Liver (tissue), 2 donors: ENCODE measurements at regions not wholly inside any gene's neighbourhood (a gene's known extent, or its start where the extent isn't known, plus 50 kb on each side); places are given as distances from the start of the nearest gene placed in this dataset.

Experiments
- YY1 ChIP-seq: IDR thresholded peaks from 2 replicates; pipeline ENCODE4 v1.6.1; 2016; ENCODE audit warnings: antibody characterized with exemption, mild to moderate bottlenecking
- TF ChIP-seq, protein P1 (sequence below): IDR thresholded peaks from 2 replicates; pipeline ENCODE4 v1.6.1; 2016; ENCODE audit warnings: antibody characterized with exemption
- TF ChIP-seq, protein P2 (sequence below): fragments of 150-350 bp; IDR thresholded peaks from 2 replicates; pipeline ENCODE4 v1.5.1; 2017; ENCODE audit warnings: improper control_type of control experiment, low read depth, low read length; ENCODE audit not compliant: missing input control
- donor health status: healthy.

DNA sequence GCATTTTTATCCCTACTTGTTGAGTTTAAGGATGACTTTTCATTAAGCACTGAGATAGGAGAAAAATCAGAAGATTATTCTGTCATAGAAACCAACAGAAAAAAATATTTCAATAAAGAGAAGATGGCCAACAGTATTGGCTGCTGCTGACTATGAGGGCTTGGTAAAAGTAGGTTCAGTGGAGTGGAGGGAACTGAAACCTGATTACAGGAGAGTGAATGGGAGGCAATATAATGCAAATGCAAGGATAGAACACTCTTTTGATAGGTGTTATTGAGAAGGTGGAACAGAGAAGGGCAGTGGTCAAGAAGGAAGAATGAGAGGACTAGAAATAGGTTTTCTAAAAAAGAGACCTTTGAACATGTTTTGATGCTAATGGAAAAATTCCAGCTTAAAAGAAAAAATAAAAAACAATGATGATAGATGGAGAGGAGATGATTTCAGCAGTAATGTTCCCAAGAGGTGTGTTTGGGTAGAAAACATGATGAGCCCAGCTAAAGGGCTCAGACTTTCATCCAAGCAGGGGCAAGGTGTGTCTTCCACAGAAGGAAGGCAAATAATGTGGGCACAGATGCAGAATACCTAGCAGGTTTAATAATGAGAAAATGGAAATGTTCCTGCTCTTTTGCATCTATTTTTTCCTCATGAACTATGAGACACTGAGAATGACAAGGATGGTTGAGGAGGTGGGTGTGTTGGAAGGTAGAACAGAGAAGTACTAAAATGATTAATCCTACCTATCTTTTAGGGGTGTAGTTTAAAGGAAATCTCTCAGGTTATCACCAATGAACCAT is 397.9 kb upstream of the GOLIM4 start:
- TF ChIP-seq, protein P1, sequence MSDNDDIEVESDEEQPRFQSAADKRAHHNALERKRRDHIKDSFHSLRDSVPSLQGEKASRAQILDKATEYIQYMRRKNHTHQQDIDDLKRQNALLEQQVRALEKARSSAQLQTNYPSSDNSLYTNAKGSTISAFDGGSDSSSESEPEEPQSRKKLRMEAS = no peak
- TF ChIP-seq YY1 = no peak
- TF ChIP-seq, protein P2, sequence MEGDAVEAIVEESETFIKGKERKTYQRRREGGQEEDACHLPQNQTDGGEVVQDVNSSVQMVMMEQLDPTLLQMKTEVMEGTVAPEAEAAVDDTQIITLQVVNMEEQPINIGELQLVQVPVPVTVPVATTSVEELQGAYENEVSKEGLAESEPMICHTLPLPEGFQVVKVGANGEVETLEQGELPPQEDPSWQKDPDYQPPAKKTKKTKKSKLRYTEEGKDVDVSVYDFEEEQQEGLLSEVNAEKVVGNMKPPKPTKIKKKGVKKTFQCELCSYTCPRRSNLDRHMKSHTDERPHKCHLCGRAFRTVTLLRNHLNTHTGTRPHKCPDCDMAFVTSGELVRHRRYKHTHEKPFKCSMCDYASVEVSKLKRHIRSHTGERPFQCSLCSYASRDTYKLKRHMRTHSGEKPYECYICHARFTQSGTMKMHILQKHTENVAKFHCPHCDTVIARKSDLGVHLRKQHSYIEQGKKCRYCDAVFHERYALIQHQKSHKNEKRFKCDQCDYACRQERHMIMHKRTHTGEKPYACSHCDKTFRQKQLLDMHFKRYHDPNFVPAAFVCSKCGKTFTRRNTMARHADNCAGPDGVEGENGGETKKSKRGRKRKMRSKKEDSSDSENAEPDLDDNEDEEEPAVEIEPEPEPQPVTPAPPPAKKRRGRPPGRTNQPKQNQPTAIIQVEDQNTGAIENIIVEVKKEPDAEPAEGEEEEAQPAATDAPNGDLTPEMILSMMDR = no peak
